HCT116 (cell line): ENCODE measurements at regions not wholly inside any gene's neighbourhood (a gene's known extent, or its start where the extent isn't known, plus 50 kb on each side); places are given as distances from the start of the nearest gene placed in this dataset.
A peak's percentile ranks its signal among the peaks of the same experiment; 100 is the strongest.

ENCODE experiments used
- ATAC-seq: fragments of 200-7000 bp; cut with Tn5 transposase; 2 replicates; pipeline ENCODE4 v1.9.1; 2020; ENCODE audit warnings: mild to moderate bottlenecking, moderate library complexity
- BruUV-seq: library from RNA; stranded (reverse); fragments of 400-500 nt; replicated peaks from 2 replicates; lab custom pipeline; 2021; lab: Mats Ljungman, UMichigan
- CTCF ChIA-PET: fragments of 300-600 bp; sonication (Branson Sonifier 250); formaldehyde crosslinking; loops from one replicate; lab custom pipeline; 2021; ENCODE audit warnings: antibody characterized with exemption; lab: Charles Lee
- POLR2A ChIA-PET: fragments of 300-600, 350-600 bp; sonication (Branson Sonifier 250); formaldehyde crosslinking; loops from one replicate; lab custom pipeline; 2021; ENCODE audit warnings: antibody characterized with exemption; lab: Charles Lee
- RAD21 ChIA-PET, 2 experiments: fragments of 300-600 bp; sonication (Branson Sonifier 250); formaldehyde crosslinking; loops; one replicate each; lab custom pipeline; 2023; ENCODE audit warnings: low total read pairs in 2 of 2; ENCODE audit not compliant: uncharacterized antibody in 2 of 2, unreplicated experiment in 2 of 2, low non-redundant PET in 1 of 2; lab: Charles Lee
- DNase-seq: peaks from one replicate; pipeline ENCODE4 v3.0.0-alpha.2; 2010; ENCODE audit warnings: low read depth, low spot score
- H2AFZ ChIP-seq: fragments of 200-600 bp; shearing (Covaris generic), sonication (generic); 2 replicates; pipeline ENCODE4 v1.6.1; 2017; ENCODE audit warnings: low read depth, mixed run types, mixed read lengths, antibody characterized with exemption, low read length; ENCODE audit not compliant: poor library complexity, severe bottlenecking
- H3K27ac ChIP-seq: 2 replicates; pipeline ENCODE4 v1.5.1; 2012; ENCODE audit warnings: low read depth, low read length
- H3K27me3 ChIP-seq: fragments of 200-600 bp; sonication (generic); 2 replicates; pipeline ENCODE4 v1.6.1; 2016; ENCODE audit warnings: mixed run types, low read length, mixed read lengths; ENCODE audit not compliant: insufficient read depth
- H3K36me3 ChIP-seq, 2 experiments: fragments of 200-500 bp in 1 of 2; fragments of 200-600 bp in 1 of 2; sonication (Bioruptor generic) in 1 of 2; sonication (generic) in 1 of 2; 2 replicates each; pipeline versions ENCODE4 v1.5.1 to v1.6.1; 2014 to 2016; ENCODE audit warnings: low read length in 2 of 2, inconsistent platforms in 1 of 2, mixed read lengths in 1 of 2, mixed run types in 1 of 2; ENCODE audit not compliant: insufficient read depth in 2 of 2, control insufficient read depth in 1 of 2
- H3K4me1 ChIP-seq, 2 experiments: fragments of 200-600 bp in 1 of 2; sonication (generic) in 1 of 2; 2 replicates each; pipeline versions ENCODE4 v1.5.1 to v1.6.1; 2012 to 2017; ENCODE audit warnings: low read length in 2 of 2, inconsistent platforms in 1 of 2, mild to moderate bottlenecking in 1 of 2, mixed read lengths in 1 of 2, mixed run types in 1 of 2, moderate library complexity in 1 of 2; ENCODE audit not compliant: insufficient read depth in 2 of 2, control insufficient read depth in 1 of 2
- H3K4me2 ChIP-seq: fragments of 200-600 bp; sonication (generic); 2 replicates; pipeline ENCODE4 v1.6.1; 2017; ENCODE audit warnings: mixed run types, low read length, mixed read lengths
- H3K4me3 ChIP-seq, 2 experiments: fragments of 200-600 bp in 1 of 2; sonication (generic) in 1 of 2; replicated peaks in 1 of 2; 2 replicates each; pipeline ENCODE4 v1.5.1; 2011 to 2016; ENCODE audit warnings: low read length in 2 of 2, control low read depth in 1 of 2, low read depth in 1 of 2, mild to moderate bottlenecking in 1 of 2, mixed read lengths in 1 of 2, mixed run types in 1 of 2
- H3K79me2 ChIP-seq: fragments of 200-600 bp; sonication (generic); 2 replicates; pipeline ENCODE4 v1.6.1; 2017; ENCODE audit warnings: mild to moderate bottlenecking, mixed run types, low read length, moderate library complexity, mixed read lengths; ENCODE audit not compliant: insufficient read depth
- H3K9ac ChIP-seq: fragments of 200-600 bp; sonication (generic); 2 replicates; pipeline ENCODE4 v1.6.1; 2016; ENCODE audit warnings: low read length, mixed read lengths
- H3K9me2 ChIP-seq: fragments of 200-600 bp; sonication (generic), shearing (Covaris generic); 2 replicates; pipeline ENCODE4 v1.6.1; 2017; ENCODE audit warnings: mixed run types, mild to moderate bottlenecking, moderate library complexity; ENCODE audit not compliant: insufficient read depth
- H3K9me3 ChIP-seq, 2 experiments: fragments of 200-500 bp in 1 of 2; fragments of 200-600 bp in 1 of 2; sonication (Bioruptor generic) in 1 of 2; sonication (generic) in 1 of 2; 2 replicates each; pipeline ENCODE4 v1.6.1; 2014 to 2017; ENCODE audit warnings: low read length in 2 of 2, mixed read lengths in 2 of 2, inconsistent platforms in 1 of 2, low read depth in 1 of 2, mild to moderate bottlenecking in 1 of 2, mixed run types in 1 of 2, moderate library complexity in 1 of 2; ENCODE audit not compliant: control insufficient read depth in 1 of 2, insufficient read depth in 1 of 2
- H4K20me1 ChIP-seq: fragments of 200-600 bp; sonication (generic), shearing (Covaris generic); 2 replicates; pipeline ENCODE4 v1.6.1; 2017; ENCODE audit warnings: mixed run types, mild to moderate bottlenecking, moderate library complexity; ENCODE audit not compliant: insufficient read depth
- CBX3 ChIP-seq: IDR thresholded peaks from 2 replicates; pipeline ENCODE4 v1.6.1; 2012; ENCODE audit warnings: low read depth
- EZH2phosphoT487 ChIP-seq: fragments of 200-600 bp; IDR thresholded peaks from 2 replicates; pipeline ENCODE4 v1.6.1; 2018; ENCODE audit warnings: antibody characterized with exemption, borderline replicate concordance
- MAX ChIP-seq: IDR thresholded peaks from 2 replicates; pipeline ENCODE4 v1.6.1; 2012
- RAD21 ChIP-seq: IDR thresholded peaks from 2 replicates; pipeline ENCODE4 v1.6.1; 2012; ENCODE audit warnings: low read depth, mild to moderate bottlenecking
- SIN3A ChIP-seq: IDR thresholded peaks from 2 replicates; pipeline ENCODE4 v1.6.1; 2012; ENCODE audit warnings: low read depth
- SP1 ChIP-seq: IDR thresholded peaks from 2 replicates; pipeline ENCODE4 v1.6.1; 2012; ENCODE audit warnings: low read depth
- YY1 ChIP-seq: IDR thresholded peaks from 2 replicates; pipeline ENCODE4 v1.6.1; 2011; ENCODE audit warnings: low read length, low read depth, moderate library complexity, mild to moderate bottlenecking; ENCODE audit not compliant: insufficient replicate concordance; ENCODE audit errors: extremely low read depth
- ZFX ChIP-seq: fragments of 450-650 bp; IDR thresholded peaks from 2 replicates; pipeline ENCODE4 v1.6.1; 2017
- ZNF274 ChIP-seq: fragments of 200-500 bp; sonication (Bioruptor generic); IDR thresholded peaks from 2 replicates; pipeline ENCODE4 v1.6.1; 2014; ENCODE audit warnings: mild to moderate bottlenecking, low read depth, low read length, inconsistent platforms
- intact Hi-C: fragments of 100-400 bp; cut with micrococcal nuclease; formaldehyde crosslinking; loops from 2 replicates; pipeline ENCODE4 v1.10.0; 2022
- TF ChIP-seq, protein P1 (sequence below): IDR thresholded peaks from 2 replicates; pipeline ENCODE4 v1.6.1; 2012; ENCODE audit warnings: low read depth
- TF ChIP-seq, protein P2 (sequence below), 3 experiments: fragments of 200-600 bp in 1 of 3; sonication (generic) in 1 of 3; IDR thresholded peaks in 2 of 3; conservative IDR thresholded peaks in 1 of 3; 2 replicates each; pipeline ENCODE4 v1.5.1; 2012 to 2017; ENCODE audit warnings: low read depth in 2 of 3, low read length in 2 of 3, antibody characterized with exemption in 1 of 3, borderline replicate concordance in 1 of 3, control low read depth in 1 of 3, mild to moderate bottlenecking in 1 of 3, mixed read lengths in 1 of 3, mixed run types in 1 of 3, moderate library complexity in 1 of 3; ENCODE audit not compliant: insufficient read depth in 1 of 3

DNA sequence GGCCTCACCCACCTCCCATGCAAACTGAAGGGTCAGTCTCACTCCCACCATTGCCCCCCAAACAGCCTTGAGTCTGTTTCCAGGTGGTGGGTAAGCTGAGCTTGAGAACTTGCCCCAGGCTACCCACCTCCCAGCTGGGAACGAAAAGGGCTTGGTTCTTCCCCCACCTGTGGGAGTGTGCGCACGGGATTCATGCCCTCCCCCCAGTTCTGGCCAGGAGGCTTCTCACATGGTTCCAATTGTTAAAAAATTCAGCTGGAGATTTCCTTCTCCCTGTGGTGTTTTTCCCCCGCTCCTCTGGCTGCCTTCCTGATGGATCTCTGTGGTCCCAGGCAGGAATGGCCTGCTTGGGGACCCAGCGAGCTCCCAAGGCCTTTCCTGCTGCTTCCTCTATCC is 81.8 kb upstream of the C21orf91 start:
- Histone ChIP-seq H3K27ac (no peak overlapping the region), H3K4me3 (no peak overlapping the region), H3K9me2 (no peaks in the 10 kb centered on the region), H3K36me3 (no peaks in the 10 kb centered on the region), H3K79me2 (no peaks in the 10 kb centered on the region), H3K9ac (no peak overlapping the region), H3K27me3 (peaks cover 2% of the 10 kb centered on the region; the same call in 1 of the 2 replicates), H3K4me2 (peak overlapping the region; percentile 15; the same call in 1 of the 2 replicates), H3K4me1 (peaks cover 0 to 6% of the 10 kb centered on the region in 2 experiments; a peak in 2 of 4 replicates), H4K20me1 (no peaks in the 10 kb centered on the region), H3K9me3 (no peaks in the 10 kb centered on the region), H2AFZ (no peak overlapping the region)
- RAD21 ChIA-PET = no interaction called here
- intact Hi-C loops = no loop called here
- CTCF ChIA-PET = interaction anchor here (0.9 to 1.8 kb wide), 2 partner anchors 221 to 289 kb away, joined by 3 to 5 read pairs; no protein-coding TSS in a partner anchor
- POLR2A ChIA-PET = no interaction called here
- BruUV-seq = no TSS peak
- DNase-seq (no peak), ATAC-seq (no peak)
- TF ChIP-seq MAX (no peak), RAD21 (no peak), CBX3 (no peak), ZFX (peak; percentile 19; the same call in 1 of the 2 replicates)

GRCh38 chr21:17900281-17900989 is 81.3 kb upstream of the C21orf91 start:
- ChIA-PET RAD21 (no interaction called here), CTCF (interaction anchor here (0.9 to 1.8 kb wide), 2 partner anchors 221 to 288 kb away, joined by 3 to 5 read pairs; no protein-coding TSS in a partner anchor), POLR2A (no interaction called here)
- Histone ChIP-seq H3K79me2 (no peaks in the 10 kb centered on the region), H3K9me2 (no peaks in the 10 kb centered on the region), H3K9ac (no peak overlapping the region), H2AFZ (no peak overlapping the region), H3K27ac (no peak overlapping the region), H4K20me1 (no peaks in the 10 kb centered on the region), H3K4me1 (peaks cover 0 to 6% of the 10 kb centered on the region in 2 experiments; a peak in 2 of 4 replicates), H3K36me3 (no peaks in the 10 kb centered on the region), H3K27me3 (no peaks in the 10 kb centered on the region; the same call in 1 of the 2 replicates), H3K9me3 (no peaks in the 10 kb centered on the region), H3K4me3 (no peak overlapping the region), H3K4me2 (peak overlapping the region; percentile 15; the same call in 1 of the 2 replicates)
- 0 out of 2 replicates have a peak, but pooled peaks have one; percentile 27 for ATAC-seq
- intact Hi-C loops = no loop called here
- no peak for DNase-seq
- no TSS peak for BruUV-seq
- TF ChIP-seq YY1 (no peak), SP1 (no peak), SIN3A (no peak), ZNF274 (no peak), EZH2phosphoT487 (no peak)
- TF ChIP-seq, protein P1, sequence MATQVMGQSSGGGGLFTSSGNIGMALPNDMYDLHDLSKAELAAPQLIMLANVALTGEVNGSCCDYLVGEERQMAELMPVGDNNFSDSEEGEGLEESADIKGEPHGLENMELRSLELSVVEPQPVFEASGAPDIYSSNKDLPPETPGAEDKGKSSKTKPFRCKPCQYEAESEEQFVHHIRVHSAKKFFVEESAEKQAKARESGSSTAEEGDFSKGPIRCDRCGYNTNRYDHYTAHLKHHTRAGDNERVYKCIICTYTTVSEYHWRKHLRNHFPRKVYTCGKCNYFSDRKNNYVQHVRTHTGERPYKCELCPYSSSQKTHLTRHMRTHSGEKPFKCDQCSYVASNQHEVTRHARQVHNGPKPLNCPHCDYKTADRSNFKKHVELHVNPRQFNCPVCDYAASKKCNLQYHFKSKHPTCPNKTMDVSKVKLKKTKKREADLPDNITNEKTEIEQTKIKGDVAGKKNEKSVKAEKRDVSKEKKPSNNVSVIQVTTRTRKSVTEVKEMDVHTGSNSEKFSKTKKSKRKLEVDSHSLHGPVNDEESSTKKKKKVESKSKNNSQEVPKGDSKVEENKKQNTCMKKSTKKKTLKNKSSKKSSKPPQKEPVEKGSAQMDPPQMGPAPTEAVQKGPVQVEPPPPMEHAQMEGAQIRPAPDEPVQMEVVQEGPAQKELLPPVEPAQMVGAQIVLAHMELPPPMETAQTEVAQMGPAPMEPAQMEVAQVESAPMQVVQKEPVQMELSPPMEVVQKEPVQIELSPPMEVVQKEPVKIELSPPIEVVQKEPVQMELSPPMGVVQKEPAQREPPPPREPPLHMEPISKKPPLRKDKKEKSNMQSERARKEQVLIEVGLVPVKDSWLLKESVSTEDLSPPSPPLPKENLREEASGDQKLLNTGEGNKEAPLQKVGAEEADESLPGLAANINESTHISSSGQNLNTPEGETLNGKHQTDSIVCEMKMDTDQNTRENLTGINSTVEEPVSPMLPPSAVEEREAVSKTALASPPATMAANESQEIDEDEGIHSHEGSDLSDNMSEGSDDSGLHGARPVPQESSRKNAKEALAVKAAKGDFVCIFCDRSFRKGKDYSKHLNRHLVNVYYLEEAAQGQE = no peak
- TF ChIP-seq, protein P2, sequence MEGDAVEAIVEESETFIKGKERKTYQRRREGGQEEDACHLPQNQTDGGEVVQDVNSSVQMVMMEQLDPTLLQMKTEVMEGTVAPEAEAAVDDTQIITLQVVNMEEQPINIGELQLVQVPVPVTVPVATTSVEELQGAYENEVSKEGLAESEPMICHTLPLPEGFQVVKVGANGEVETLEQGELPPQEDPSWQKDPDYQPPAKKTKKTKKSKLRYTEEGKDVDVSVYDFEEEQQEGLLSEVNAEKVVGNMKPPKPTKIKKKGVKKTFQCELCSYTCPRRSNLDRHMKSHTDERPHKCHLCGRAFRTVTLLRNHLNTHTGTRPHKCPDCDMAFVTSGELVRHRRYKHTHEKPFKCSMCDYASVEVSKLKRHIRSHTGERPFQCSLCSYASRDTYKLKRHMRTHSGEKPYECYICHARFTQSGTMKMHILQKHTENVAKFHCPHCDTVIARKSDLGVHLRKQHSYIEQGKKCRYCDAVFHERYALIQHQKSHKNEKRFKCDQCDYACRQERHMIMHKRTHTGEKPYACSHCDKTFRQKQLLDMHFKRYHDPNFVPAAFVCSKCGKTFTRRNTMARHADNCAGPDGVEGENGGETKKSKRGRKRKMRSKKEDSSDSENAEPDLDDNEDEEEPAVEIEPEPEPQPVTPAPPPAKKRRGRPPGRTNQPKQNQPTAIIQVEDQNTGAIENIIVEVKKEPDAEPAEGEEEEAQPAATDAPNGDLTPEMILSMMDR (IDR thresholded peaks at IDR 0.05 in 2 of 3, conservative IDR thresholded peaks at IDR 0.05 in 1 of 3; ENCODE audit: borderline replicate concordance in 1 of 3, insufficient read depth in 1 of 3, low read depth in 2 of 3, low read length in 2 of 3) = peak in 1 of 3 experiments; percentile 27; a peak in 2 of 6 replicates
